AG20443 (cell line): ENCODE measurements at regions not wholly inside any gene's neighbourhood (a gene's known extent, or its start where the extent isn't known, plus 50 kb on each side); places are given as distances from the start of the nearest gene placed in this dataset.

ENCODE experiments used
- DNase-seq: peaks from one replicate; pipeline ENCODE4 v3.0.0; 2012; ENCODE audit warnings: low spot score, mixed read lengths

DNA sequence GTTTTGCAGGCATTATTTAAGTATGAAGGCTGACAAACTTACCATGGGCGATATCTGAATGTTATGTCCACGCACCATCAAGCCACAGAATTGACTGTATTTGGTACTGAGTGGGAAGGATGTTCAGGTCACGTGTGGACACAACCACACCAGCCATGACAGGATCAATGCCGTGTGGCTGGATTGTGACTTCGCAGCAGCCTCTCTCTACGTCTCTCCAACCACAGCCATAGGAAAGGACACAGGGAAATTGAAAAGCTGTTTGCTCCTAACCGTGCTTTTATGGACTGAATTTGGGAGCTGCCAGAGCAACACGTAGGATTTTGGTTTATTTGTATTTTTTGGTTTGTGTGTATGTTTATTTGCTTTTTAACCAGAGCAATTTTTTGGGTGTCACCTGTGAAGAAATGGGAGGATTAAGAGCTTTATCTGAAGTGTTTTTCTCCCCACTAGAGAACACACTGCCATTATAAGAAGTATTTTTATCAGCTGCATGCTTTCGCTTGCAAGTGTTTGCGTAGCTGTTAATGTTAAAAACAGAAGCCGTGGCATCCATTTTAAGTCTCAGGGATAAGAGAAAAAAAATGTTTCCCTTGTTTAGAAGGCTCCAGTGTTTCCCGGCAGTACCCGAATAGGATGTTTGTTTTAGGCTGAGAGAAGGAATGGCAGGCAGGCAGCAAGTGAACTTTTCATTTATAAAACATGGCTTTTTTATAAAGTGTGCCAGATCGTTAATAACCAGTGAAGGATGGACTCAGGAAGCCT lies 401.1 kb upstream of the NFE2L3 start:
- no peak for DNase-seq

DNA sequence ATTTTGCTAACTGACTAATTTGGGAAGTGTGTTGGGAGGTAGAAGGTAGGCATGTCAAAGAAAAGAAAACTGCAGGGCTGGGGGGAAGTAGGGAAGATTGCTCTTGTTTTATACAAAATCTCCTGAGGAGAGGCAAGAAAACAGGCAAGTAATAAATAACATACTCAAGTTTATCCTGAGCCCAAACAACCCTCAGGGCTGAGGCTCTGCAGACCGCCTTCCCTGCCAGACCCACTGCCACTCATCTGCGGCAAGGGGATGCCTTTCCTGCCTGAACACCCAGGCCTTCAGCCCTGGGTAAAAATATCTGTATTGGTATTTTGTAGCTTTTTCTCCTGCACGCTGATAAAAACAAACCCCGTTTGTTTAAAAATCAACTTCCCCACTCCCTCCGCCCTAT lies 399.8 kb upstream of the NFE2L3 start:
- no peak for DNase-seq

DNA sequence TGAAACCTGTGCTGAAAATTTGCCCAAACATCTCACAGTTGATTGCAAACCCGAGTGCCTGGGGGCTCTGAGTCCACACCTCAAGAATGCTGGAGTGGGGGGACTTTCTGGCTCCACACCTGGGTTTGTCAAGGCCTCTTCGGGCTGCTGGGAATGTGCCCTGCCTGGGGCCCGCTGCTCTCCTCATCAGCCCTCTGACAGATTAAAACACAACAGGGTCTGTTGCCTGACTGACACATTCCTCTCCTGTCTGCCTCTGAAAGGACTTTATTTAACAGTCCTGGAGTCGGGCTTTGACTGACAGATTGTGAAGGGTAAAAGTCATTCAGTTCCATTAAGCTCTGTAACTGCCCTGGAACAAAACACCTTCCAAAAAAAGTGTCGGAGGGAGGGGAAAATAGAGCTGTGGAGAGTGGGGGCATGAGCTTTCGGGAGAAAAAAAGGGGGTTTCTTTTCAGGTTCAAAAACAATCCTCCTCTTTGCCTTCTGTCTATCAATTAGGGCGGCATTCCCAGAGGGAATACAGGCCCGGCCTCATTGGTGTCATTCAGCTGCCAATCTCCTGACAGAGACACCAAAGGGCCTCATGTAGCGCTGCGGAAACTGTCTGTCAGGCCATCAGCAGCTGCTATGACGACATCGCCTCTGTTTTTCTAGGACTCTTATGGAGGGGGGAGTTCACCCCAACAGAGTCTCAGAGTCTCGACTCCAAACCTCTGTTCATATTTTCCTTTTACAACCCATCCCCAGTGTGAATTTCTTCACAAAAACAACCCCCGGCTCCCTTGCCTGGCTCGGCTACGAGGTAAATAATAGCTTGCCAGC lies 398.8 kb upstream of the NFE2L3 start:
- no peak for DNase-seq

DNA sequence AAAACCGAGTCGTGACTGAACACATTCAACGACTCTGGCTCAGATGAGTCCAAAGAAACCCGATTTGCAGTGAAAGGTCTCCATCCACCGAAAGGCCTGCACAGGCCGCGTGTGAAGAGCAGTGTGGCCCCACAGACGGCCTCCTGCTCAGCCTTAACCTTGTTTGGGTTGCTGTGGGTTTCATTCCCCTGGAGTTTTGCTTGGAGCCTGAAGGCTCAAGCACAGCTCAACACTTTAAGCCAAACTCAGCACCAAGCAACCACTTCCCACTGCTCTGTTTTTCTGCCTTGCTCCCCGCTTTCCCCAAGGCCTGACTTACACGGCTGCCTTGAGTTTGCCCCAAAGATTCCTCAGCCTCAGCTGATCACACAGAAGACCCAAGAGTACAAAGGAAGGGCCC lies 398.2 kb upstream of the NFE2L3 start:
- DNase-seq, result no peak

DNA sequence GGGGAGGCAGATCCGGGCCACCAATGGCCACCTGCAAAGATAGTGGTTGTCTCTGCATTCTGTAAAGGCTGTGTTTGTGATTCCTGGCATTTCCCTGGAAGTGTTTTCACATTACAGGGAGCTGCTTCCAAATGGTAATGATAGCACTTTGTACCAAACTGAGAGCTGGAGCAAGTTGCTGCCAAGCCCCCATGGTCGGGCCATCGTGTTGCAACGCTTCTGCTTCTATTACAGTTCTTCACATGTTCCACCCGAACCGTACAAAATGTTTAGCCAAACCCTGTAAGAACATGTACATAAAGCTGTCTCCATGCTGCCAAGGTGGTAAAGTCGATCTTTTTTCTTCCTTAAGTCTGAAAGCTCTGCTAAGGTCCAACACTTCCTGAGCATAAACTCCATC lies 397.7 kb upstream of the NFE2L3 start:
- no peak for DNase-seq

DNA sequence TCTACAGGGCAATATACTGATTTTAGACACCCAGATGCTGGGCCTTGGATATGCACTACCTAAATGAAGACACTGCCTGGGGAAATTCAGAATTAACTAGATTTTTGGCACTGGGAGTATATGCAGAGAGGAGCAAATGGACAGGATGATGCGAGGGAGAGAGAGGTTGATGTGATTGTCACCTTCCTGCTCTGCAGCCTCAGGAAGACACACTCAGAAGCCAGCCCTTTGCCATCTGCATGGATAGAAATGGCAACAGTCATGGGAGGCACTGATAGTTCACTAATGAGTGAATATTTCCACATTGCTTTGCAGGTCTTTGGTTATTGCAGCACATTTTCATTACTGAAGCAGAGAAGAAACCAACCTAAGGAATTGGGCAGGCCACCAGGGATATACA lies 397.2 kb upstream of the NFE2L3 start:
- no peak for DNase-seq

DNA sequence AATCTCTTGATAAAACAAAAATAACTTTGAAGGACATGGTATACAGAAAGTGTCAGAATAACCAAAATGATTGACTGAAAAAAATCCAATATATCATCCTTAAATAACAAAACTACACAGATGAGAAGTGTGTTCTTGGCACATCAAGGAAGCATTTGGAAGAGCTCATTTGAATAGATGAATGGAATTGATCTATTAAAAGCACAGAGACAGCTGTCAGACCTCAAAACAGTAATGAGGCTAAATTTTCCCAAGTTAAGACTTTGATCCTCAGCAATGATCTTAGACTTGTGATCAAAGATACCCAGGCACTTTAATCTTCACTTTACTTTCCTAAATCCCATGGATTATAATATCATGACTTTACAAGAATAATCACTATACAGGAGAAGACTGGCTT lies 395.4 kb upstream of the NFE2L3 start:
- DNase-seq, result no peak

DNA sequence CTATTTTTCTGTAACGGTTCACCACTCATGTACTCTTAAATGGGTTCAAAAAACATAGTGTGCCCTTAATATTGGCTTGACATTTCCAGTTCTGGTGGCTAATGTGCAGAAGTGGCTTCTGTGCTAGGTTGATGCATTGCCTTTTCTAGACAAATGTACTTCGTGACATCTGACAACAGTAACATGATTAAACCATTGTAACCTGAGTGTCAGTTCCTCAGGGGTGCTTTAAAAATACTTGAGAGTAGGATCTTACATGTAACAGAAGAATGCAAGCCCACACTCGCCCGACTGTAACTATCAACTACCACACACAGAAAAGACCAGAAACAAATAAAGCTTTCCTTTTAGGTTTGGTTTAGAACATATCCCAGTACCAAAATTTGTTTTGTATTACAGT lies 393.4 kb upstream of the NFE2L3 start:
- no peak for DNase-seq

DNA sequence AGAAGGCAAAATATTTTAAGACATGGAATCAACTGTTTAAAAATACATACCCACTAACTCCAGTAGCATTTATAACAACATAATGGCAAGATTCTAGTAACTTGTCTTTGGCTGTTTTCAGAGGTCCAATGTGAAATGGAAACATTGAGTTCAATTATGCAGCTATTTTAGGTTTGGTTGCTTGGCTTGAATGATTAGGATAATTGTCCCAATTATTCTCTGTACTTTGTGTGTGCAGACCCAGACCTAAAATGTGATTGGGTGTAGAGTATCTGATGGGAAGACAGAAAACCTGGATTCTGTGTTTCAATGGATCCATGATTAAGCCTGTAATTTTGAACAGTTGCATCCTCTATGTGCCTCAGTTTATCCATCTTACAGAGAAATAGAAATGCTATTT lies 392.7 kb upstream of the NFE2L3 start:
- DNase-seq, result no peak

DNA sequence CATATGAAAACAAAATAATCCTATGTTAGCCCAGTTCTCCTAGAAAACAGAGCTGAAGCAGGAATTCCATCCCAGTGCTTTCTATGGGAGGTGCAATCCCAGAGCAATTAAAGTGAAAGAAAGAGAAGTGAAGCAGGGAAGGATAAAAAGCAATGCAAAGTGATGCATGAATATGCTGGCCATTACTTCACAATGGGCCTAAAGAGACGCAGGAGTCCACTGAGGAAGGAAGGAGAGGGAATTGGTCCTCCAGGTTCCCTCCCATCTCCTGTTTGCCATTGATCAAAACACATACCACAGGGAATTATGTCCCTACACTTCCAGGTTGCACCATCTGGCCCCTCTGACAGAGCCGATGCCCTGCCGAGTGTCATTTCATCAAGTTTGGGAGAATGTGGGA lies 392.2 kb upstream of the NFE2L3 start:
- no peak for DNase-seq

DNA sequence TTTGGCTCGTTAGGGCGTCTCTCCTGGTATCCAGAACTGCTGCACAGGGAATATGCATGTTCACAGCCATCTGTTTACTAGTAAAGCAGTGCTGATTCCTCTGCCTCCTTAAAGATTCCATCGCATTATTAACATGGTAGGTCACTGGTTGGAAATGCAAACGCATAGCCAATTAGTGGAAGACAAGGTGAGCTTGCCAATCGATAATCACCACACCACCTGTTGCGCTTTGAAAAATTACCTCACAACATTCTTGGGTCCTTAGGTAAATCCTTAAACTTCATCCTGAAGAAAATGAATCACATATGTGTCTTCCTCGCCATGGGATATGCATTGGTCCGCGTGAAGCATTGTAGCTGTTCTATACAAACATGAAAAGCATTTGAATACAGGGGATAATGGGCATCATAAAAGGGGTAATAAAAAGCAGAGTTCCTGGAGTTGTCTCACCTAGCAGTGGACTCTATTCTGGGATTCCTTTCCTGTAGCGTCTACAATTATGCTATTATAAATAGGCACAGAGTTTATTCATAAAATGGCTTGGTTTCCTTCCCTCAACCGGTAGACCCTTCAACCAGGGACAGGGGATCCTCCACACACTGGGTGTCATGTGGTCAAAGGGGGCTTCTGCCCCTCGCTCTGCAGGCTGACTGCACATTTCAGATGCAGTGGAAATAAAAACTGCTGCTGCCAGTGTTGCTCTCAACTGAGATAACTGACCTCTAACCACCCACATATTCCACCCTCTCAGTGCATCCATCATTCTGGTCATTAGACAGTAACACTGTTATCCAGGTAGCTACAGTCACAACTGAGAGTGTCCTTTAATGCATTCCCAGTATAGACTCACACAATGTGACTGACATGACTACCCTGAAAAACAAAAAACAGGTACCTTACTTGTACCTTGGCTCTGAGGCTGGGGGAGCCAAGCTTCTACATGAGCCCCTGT lies 389.2 kb upstream of the NFE2L3 start:
- no peak for DNase-seq

DNA sequence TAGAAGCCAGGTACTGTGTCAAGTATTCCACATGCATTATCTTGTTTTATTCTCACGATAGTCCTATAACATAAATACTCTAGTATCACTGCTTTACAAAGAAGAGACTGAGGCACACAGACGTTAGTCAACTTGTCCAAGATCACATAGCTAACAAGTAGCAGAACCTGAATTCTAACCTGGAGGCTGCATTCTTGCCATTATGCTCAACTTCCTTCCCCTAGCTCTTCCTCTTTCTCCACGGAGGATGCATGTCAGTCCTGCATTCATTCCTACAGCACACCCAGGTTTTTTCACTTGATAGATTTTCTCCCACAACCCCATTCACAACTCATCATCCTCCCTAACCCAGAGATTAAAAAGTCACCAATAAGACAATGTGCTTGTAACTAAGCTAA lies 388.5 kb upstream of the NFE2L3 start:
- no peak for DNase-seq

DNA sequence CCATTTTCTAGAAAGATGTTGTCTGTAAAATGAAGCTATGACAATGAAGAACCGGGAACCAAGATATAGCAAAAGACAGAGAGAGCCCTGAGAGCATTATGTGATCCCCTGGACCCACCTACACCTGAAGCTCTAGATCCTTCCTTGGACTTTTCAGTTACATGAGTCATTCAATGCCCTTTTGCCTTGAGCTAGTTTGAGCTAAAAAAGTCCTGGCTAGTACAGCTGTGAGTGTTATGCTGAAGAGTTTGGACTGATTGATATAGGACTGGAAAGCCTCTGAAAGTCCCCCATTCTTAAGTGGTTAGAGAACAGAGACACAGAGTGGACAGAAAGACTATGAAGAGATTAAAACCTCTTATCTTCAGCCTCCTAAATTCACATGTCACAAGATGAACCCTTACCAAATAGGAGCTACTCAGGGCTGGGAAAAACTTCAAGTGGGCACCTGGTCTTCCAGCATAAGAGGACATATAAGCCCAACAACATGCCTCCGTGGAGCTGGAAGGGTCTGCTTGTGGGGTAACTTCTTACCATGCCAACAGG lies 386.8 kb upstream of the NFE2L3 start:
- no peak for DNase-seq

DNA sequence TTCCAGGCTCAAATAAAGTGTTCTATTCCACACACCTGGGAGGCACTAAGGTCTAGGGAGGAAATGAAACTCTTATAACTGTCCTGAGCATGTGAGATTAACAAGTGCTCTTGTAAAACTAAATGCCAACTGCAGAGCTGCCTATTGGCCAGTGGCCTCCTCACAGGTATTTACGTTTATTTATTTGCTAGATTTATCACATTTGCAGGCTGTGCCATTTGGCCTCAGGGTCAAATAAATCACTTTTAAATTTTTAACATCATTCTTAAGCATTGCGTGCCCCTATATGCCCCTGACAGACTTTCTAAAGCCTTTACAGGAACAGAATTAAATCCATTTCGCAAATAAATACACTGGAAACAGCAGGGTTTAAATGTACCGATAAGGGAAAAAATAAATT lies 381.8 kb upstream of the NFE2L3 start:
- DNase-seq, result no peak

DNA sequence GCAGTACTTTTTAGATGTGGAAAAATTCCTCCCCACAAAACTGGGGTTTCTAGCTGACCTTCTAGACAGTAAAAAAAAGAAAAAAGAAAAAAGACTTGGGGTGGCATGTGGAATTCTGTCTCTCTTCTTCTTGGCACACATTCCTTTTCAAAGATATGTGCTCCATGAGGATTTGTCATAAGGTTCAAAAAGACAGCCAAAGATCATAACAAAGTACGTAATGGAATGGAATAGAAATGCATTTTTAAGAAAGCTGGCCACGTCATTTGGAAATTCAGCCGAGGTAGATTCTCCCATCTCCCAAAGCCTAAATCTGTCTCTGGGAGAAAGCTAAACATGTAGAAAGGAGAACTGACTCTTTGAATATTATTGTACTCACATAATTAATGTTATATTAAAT lies 381.3 kb upstream of the NFE2L3 start:
- no peak for DNase-seq

DNA sequence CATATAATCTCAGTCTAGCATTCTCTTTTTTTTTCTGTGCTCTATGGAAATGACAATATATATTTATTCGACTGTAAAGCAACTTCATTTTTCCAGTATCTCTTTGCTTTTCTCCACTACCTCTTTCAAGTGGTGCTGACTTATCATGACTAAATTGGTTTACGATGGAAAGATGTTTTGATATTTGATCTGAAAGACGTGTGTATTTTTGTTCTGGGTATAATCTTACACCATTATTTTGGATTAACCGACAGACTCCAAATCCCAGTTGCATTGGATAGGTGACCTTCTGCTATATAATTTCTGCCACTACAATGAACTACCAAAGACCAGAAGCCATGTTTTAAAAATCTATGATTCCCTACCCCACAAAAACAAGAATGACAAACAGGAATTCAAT lies 380.5 kb upstream of the NFE2L3 start:
- DNase-seq, result no peak

DNA sequence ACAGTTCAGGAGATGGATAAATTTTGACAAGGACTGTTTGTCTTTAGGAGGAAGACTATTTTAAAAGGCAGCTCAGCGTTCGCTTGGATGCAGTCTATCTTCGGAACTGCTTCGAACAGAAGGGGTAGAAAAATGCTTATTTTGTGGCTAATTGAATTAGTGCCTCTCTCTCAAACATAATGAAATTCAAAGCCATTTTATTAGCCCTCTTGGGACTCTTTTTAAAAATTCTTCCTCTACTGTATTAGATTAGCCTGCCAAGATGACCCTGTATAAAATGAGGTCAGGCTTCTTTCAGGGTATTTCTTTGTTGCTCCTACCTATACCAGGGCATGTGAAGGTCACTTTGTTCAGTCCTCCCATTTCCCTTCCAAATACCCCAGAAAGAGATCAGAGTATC lies 379.2 kb upstream of the NFE2L3 start:
- DNase-seq, result no peak

DNA sequence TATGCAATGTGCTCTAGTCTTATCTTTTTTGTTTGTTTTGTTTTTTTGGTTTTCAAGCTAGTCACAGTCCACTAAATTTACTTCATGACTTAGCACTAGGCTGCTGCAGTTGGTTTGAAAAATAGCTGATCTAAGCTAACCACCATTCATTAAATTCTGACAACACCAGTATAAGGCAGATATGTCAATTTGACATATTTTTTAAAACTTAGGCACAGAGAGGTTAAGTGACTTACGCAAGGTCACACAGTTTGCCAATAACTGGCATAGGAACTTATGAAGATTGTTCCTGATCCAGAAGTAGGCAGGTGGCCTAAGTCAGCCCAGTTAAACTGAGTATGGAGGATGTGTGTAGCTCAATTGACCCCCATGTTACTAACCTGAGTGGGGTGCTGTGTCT lies 377.3 kb upstream of the NFE2L3 start:
- DNase-seq, result no peak

DNA sequence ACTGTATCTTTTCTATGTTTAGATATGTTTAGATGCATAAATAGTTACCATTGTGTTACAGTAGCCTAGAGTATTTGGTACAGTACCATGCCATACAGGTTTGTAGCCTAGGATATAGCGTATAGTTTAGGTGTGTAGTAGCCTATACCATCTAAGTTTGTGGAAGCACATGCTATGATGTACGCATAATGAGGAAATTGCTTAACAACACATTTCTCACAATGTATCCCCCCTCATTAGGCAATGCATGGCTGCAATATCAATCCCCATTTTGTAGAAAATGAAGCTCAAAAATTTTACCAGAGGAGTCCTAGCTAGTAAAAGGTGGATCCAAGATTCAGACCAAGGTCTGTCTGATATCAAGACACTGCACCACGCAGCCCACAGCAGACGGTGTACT lies 376.4 kb upstream of the NFE2L3 start:
- no peak for DNase-seq

DNA sequence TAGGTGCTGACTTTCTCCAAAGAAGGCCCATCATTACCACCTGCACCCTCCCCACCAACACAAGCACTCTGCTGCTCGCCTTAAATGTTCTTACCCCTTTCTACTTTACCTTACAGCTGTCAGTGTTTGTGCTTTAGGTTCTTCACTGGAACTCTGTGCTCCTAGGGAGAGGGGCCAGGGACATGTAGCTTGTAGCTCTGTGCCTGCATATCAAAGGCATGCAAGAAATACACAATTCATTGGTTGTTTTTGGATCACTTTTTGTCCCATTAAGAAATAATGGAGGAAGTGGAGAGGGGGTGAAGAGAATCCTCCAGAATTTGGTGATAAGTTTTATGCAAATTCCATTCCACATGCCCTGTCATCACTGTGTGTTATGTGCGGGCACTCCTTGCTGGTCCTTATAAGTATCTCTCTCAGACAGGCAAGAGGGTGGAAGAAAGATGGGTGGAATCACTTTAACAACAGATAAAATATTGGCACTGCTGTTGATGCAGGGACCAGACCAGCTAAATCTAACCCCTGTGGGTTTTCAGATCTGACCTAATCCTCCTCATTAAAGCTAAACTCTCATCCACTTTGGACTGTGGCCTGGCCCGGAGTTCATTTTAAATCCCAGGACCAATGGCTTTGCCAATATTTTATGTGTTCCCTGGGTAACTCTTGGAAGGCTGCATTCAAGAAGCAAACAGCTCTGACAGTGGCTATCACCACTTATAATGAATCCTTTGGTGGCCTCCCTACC lies 375.8 kb upstream of the NFE2L3 start:
- no peak for DNase-seq

DNA sequence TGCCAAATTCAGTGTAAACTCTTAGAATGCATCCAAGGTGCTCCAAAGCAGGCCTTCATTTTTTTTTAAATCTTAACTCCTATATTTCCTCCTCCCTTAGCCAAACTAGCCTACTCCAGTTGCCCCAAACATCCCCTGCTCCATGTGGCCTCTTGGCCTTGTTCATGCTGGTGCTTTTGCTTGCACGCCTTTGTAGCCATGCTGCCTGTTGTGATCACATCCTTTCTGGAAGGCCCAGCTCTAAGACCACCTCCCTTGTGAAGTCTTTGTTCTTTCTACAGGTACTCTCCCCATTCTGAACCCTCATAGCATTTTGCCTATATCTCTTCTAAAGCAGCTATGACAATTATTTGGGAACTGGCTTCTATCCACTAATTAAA lies 375.3 kb upstream of the NFE2L3 start:
- no peak for DNase-seq
